Kidney (tissue), 13 donors: ENCODE measurements at regions not wholly inside any gene's neighbourhood (a gene's known extent, or its start where the extent isn't known, plus 50 kb on each side); places are given as distances from the start of the nearest gene placed in this dataset.

Experiments
- DNase-seq, 5 donors: peaks; one replicate each; pipeline ENCODE4 v3.0.0-alpha.2; 2013 to 2020
- FAIRE-seq: peaks from 2 replicates; lab custom pipeline; 2012; peaks lifted over from hg19 to GRCh38; lab: Jason Lieb, UNC
- H3K27ac ChIP-seq, 2 donors: one replicate each; pipeline ENCODE4 v1.7.0; 2013; ENCODE audit warnings: low read depth in 2 of 2, low read length in 2 of 2, inconsistent platforms in 1 of 2
- H3K27me3 ChIP-seq: one replicate; pipeline ENCODE4 v1.7.1; 2013; ENCODE audit warnings: low read length, inconsistent platforms; ENCODE audit not compliant: control insufficient read depth, insufficient read depth
- H3K36me3 ChIP-seq, 3 donors: one replicate each; pipeline versions ENCODE4 v1.7.0 to v1.7.1; 2013; ENCODE audit warnings: low read length in 3 of 3, control low read depth in 1 of 3, inconsistent platforms in 1 of 3; ENCODE audit not compliant: insufficient read depth in 3 of 3, control insufficient read depth in 2 of 3
- H3K4me1 ChIP-seq, 3 donors: one replicate each; pipeline versions ENCODE4 v1.7.0 to v1.7.1; 2013; ENCODE audit warnings: low read length in 3 of 3, inconsistent platforms in 1 of 3, low read depth in 1 of 3; ENCODE audit not compliant: control insufficient read depth in 2 of 3, insufficient read depth in 2 of 3
- H3K4me3 ChIP-seq, 3 donors: one replicate each; pipeline versions ENCODE4 v1.7.0 to v1.8.1; 2013; ENCODE audit warnings: low read length in 3 of 3, control low read depth in 1 of 3, inconsistent platforms in 1 of 3
- H3K9ac ChIP-seq, 3 donors: one replicate each; pipeline versions ENCODE4 v1.7.0 to v1.7.1; 2013; ENCODE audit warnings: low read length in 3 of 3, control low read depth in 1 of 3, inconsistent platforms in 1 of 3
- H3K9me3 ChIP-seq, 3 donors: one replicate each; pipeline versions ENCODE4 v1.7.0 to v1.7.1; 2013; ENCODE audit warnings: low read length in 3 of 3, control low read depth in 1 of 3, inconsistent platforms in 1 of 3; ENCODE audit not compliant: control insufficient read depth in 2 of 3, insufficient read depth in 1 of 3
- intact Hi-C: fragments of 100-400 bp; cut with DNase I; formaldehyde crosslinking; loops from one replicate; pipeline ENCODE4 v1.11.1; 2022
- TF ChIP-seq, protein P1 (sequence below): IDR thresholded peaks from 3 replicates; pipeline ENCODE4 v1.5.1; 2012; ENCODE audit warnings: mild to moderate bottlenecking, moderate library complexity, borderline replicate concordance; ENCODE audit not compliant: insufficient read depth; ENCODE audit errors: extremely low read depth
- donor health status: control.
- donor health status: control.
- donor health status: control.
- donor health status: control.
- donor health status: control.
- donor health status: DM: yes; HTN: yes; CAD: no.
- donor health status: Normal renal cell carcinoma (clear cell type).

DNA sequence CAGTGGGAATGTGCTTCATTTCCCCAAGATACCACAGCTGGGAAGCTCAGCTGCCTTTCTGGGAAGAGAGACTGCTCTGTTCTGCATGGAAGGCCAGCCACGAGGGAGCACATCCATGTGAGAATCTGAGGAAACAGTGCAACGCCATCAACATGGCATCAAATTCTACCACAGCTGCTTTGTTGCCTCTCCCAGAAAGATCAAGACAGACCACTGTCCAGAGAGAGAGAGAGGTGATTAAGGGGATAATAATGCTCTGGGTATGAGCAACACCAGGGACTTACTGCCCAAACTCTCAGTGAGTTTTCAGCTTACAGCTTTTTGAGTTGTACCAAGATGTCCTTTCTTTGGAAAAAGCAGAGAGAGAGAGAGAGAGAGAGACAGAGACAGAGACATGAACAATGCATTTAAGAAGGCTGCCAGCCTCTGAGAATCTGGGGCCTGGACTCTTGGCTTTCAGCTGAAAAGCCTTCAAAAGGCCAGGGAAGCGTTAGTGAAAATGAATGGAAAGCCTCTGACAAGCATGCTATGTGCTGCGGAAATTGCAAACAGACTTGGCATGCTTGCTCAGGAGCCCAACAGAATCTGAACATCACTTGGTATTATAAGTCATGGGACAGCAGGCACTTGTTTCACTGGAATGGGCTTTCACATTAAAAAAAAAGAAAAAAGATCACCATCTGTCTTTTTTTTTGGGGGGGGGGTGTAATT, 223.1 kb downstream of the MAP2K6 start:
- DNase-seq, result no peak

DNA sequence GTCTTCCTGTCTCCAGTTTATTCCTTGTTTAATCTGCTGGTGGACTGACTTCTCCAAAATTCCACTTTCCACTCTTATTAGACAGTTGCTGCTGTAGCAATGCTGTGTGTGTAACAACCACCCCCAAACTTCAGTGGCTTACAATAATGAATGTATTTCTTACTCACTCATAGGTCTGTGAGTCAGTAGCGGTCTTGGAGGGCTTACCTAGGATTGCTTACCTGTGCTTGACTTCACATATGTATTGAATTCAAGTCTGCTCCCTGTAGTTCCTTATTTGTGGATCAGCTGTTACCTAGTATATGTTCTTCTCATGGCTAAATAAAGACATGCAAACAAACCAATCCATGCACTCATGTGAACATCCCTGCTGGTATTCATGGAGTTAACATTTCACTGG, 224.6 kb downstream of the MAP2K6 start:
- no peaks in the 10 kb centered on the region for H3K9me3 ChIP-seq
- no peaks in the 10 kb centered on the region for H3K4me1 ChIP-seq
- intact Hi-C loops, result no loop called here
- TF ChIP-seq, protein P1, sequence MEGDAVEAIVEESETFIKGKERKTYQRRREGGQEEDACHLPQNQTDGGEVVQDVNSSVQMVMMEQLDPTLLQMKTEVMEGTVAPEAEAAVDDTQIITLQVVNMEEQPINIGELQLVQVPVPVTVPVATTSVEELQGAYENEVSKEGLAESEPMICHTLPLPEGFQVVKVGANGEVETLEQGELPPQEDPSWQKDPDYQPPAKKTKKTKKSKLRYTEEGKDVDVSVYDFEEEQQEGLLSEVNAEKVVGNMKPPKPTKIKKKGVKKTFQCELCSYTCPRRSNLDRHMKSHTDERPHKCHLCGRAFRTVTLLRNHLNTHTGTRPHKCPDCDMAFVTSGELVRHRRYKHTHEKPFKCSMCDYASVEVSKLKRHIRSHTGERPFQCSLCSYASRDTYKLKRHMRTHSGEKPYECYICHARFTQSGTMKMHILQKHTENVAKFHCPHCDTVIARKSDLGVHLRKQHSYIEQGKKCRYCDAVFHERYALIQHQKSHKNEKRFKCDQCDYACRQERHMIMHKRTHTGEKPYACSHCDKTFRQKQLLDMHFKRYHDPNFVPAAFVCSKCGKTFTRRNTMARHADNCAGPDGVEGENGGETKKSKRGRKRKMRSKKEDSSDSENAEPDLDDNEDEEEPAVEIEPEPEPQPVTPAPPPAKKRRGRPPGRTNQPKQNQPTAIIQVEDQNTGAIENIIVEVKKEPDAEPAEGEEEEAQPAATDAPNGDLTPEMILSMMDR, result no peak
- no peak overlapping the region for H3K27ac ChIP-seq
- H3K4me3 ChIP-seq, result no peak overlapping the region
- DNase-seq, result no peak
- FAIRE-seq, result no peak
- H3K36me3 ChIP-seq, result no peaks in the 10 kb centered on the region
- no peaks in the 10 kb centered on the region for H3K27me3 ChIP-seq
- H3K9ac ChIP-seq, result no peak overlapping the region

More for the DNA sequence above, 223.1 kb downstream of the MAP2K6 start:
- TF ChIP-seq, protein P1, result no peak
- no peak for FAIRE-seq
- Histone ChIP-seq H3K27ac (no peak overlapping the region), H3K9ac (no peak overlapping the region), H3K9me3 (no peaks in the 10 kb centered on the region), H3K4me3 (no peak overlapping the region), H3K4me1 (no peaks in the 10 kb centered on the region), H3K27me3 (no peaks in the 10 kb centered on the region), H3K36me3 (no peaks in the 10 kb centered on the region)
- intact Hi-C loops, result no loop called here

DNA sequence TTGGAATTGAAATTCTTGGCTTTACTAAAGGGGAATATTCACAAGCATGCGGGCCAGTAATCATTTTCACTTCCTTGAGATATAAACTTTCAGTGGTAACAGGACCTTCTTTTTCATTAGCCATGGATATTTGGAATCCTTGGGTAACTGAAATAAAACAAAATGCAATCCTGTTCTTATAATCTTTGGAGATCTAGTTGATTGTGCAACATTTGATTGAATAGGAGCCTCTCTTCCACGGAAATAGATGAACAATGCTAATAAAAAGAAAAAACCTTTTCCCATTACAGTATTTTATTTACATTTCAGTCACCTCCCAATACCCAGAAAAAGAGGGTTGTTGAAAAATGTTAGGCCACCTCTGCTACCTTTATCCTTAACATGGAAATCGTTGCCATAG, 225.6 kb downstream of the MAP2K6 start:
- no peak overlapping the region for H3K9ac ChIP-seq
- H3K4me3 ChIP-seq, result no peak overlapping the region
- H3K27ac ChIP-seq, result no peak overlapping the region
- H3K27me3 ChIP-seq, result no peaks in the 10 kb centered on the region
- intact Hi-C loops, result no loop called here
- DNase-seq (no peak), FAIRE-seq (no peak)
- H3K36me3 ChIP-seq, result no peaks in the 10 kb centered on the region
- TF ChIP-seq, protein P1, result no peak
- H3K4me1 ChIP-seq, result no peaks in the 10 kb centered on the region
- H3K9me3 ChIP-seq, result no peaks in the 10 kb centered on the region

DNA sequence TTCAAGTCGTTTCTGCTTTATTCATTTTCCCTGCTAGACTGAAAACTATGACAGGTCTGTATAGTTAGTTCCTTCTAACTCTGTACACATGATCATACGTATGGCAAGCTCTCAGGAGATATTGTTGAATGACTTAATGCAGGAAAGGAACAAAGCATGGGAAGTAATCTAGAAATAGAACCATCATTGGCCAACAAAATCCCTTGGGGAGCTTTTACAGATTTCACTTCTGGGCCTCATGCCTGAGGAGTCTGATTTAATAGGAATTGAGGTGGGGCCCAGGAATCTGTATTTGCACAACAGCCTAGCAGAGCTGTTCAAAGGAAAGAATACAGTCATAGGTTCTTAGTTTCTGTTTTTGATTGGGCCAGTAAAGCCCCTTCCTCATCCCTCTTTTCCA, 229.2 kb downstream of the MAP2K6 start:
- H3K9ac ChIP-seq, result no peak overlapping the region
- no peak overlapping the region for H3K27ac ChIP-seq
- no peak overlapping the region for H3K4me3 ChIP-seq
- H3K4me1 ChIP-seq, result no peaks in the 10 kb centered on the region
- intact Hi-C loops, result no loop called here
- no peaks in the 10 kb centered on the region for H3K36me3 ChIP-seq
- TF ChIP-seq, protein P1, result no peak
- no peaks in the 10 kb centered on the region for H3K9me3 ChIP-seq
- DNase-seq, result no peak
- FAIRE-seq, result no peak
- H3K27me3 ChIP-seq, result no peaks in the 10 kb centered on the region
